ENCODE measurements at regions not wholly inside any gene's neighbourhood (a gene's known extent, or its start where the extent isn't known, plus 50 kb on each side); places are given as distances from the start of the nearest gene placed in this dataset.

DNA sequence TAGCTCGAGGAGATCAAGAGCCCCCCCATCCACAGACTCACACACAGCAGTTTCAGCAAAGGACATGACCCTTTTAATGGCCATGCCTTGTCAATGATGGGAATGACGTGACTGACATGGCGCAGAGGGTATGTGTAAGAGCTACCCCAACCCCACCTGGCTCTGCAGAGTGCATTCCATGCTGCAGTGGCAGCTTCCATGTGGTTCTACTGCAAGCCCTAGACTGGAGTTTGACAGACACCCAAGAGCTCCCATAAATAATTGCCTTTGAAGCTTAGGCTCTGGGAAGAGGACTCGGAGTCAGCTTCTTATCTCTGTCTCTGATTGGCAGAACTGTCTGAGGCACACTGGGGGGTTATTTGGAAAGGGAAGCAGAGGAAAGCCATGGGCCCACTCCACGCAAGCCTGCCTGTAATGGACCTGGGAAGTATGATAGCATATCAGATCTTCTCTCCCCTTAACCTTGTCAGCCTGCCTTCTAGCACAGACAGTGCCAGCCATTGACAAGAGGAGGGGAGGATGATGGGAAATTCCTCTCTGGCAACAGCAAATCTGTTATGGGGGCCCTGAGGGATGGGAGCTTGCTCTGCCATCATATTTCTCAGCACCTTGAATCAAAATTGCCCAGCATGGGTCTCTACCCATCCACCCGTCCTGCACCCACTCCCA lies 478.5 kb upstream of the PODXL start:
- no peak for DNase-seq (ENCODE audit: low read depth in 2 of 2)
- TF ChIP-seq, protein P1, sequence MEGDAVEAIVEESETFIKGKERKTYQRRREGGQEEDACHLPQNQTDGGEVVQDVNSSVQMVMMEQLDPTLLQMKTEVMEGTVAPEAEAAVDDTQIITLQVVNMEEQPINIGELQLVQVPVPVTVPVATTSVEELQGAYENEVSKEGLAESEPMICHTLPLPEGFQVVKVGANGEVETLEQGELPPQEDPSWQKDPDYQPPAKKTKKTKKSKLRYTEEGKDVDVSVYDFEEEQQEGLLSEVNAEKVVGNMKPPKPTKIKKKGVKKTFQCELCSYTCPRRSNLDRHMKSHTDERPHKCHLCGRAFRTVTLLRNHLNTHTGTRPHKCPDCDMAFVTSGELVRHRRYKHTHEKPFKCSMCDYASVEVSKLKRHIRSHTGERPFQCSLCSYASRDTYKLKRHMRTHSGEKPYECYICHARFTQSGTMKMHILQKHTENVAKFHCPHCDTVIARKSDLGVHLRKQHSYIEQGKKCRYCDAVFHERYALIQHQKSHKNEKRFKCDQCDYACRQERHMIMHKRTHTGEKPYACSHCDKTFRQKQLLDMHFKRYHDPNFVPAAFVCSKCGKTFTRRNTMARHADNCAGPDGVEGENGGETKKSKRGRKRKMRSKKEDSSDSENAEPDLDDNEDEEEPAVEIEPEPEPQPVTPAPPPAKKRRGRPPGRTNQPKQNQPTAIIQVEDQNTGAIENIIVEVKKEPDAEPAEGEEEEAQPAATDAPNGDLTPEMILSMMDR (IDR thresholded peaks at IDR 0.05; ENCODE audit: low read depth, low read length): no peak
- H3K4me3 ChIP-seq (replicated peaks in 1 of 2; ENCODE audit: low read depth in 2 of 2, low read length in 2 of 2): no peak overlapping the region

DNA sequence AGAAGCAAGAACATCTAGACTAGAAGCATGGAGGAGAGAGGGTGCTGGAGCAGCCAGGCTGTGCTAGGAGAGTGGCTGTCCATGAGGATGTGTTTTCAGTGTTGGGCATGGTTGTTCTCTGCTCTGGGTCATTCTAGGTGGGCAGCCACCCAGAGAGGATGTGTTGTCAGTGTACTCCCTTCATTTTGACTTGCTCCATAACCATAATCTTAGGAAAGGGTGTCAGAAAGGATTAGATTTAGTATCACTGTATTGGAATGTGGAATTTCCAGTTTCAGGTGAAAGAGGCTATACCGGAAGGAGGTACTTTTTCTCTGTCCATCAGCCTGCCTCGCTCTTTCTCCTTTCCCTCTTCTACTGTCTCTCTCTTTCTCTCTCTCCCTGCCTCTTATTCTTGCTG lies 474.5 kb upstream of the PODXL start:
- TF ChIP-seq, protein P1 (IDR thresholded peaks at IDR 0.05; ENCODE audit: low read depth, low read length): no peak
- no peak overlapping the region for H3K4me3 ChIP-seq (replicated peaks in 1 of 2; ENCODE audit: low read depth in 2 of 2, low read length in 2 of 2)
- no peak for DNase-seq (ENCODE audit: low read depth in 2 of 2)

DNA sequence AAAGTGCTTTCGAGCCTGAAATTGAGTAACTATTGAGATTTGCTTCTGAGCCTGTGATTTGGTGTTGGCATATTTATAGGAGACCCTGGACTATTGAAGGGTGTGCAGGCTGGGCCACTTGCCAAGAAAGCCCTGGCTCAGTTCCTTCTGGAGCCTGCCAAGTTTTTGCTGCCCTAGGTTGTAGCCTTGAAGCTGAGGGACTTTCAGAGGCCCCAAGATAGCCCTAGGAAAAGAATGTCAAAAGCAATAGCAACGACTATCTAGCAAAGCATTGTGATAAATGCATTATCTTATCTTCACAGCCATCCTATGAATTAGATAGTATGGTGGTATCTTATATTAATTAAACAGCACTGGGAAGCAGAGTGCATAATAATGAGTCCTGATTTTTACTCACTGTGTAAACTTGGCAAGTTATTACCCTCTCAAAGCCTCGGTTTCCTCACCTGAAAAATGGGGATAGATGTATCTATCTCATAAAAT lies 473.7 kb upstream of the PODXL start:
- TF ChIP-seq, protein P1 (IDR thresholded peaks at IDR 0.05; ENCODE audit: low read depth, low read length): no peak
- peak in 1 of 2 donors; percentile 37 for DNase-seq (ENCODE audit: low read depth in 2 of 2)
- no peak overlapping the region for H3K4me3 ChIP-seq (replicated peaks in 1 of 2; ENCODE audit: low read depth in 2 of 2, low read length in 2 of 2)

DNA sequence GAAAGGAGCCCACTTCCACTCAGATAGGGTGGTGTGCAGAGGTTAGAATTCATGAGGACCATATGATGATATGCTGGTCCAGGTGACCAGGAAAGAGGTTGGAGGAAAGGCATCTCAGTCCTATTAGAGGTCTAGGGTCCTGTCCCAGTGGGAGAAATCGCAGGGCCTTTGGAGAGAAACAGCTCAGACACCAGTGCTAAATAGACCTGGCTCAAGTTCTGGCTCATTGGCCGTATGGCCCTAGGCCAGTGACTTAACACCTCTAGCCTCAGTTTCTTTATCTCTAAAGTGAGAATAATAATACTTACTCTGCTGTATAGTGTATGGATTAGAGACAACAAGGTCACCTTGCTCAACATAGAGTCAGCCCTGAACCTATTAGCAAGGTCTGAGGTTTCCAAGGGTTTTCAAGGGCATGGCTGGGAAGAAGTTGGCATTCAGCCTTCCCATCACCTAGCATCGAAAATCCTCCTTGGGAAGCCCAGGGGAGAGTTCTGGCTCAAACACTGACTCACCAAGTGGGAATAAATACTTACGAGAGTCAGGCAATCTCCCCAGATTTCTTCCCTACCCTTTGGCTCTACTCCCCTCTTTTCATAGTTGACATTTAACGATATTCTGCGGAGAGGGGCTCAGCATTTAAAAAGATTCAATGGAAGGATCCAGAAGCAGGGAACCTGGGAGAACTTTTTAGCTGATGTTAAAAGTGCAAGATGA lies 473.1 kb upstream of the PODXL start:
- DNase-seq (ENCODE audit: low read depth in 2 of 2): no peak
- H3K4me3 ChIP-seq (replicated peaks in 1 of 2; ENCODE audit: low read depth in 2 of 2, low read length in 2 of 2): no peak overlapping the region
- TF ChIP-seq, protein P1 (IDR thresholded peaks at IDR 0.05; ENCODE audit: low read depth, low read length): no peak

DNA sequence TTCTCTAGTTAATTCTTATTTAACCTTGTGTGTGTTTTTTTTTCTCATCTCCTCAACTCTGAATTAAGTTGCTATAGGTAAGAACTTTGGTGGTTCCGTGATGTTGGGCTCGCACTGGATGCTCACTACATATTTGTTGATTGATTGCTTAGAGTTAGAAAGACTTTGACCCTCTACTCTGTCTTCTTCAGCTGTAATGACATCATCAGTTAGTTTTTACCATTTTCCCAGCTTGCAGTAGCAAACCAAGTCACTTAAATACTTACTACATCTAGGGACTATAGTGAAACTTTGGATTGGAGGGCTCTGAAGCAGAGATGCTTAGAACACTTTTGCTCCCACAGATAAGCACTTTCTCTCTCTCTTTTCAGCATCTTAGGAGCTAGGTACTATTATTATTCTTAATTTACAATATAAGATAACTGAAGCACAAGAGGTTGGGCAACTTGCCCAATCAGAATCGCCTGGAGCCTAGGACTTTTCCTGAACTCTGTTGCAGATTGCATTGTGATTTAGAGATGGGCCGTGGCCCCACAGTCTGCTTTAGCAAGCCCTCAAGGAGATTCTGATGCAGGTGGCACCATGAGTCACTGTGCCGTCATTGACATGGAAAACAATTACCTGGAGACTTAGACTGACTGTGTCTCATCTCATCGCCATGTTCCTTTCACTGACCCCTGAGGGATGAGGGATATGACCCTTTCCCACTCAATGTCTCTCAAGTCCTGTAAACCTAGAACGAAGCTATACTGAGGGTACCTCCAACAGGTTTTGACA lies 471.9 kb upstream of the PODXL start:
- TF ChIP-seq, protein P1 (IDR thresholded peaks at IDR 0.05; ENCODE audit: low read depth, low read length): no peak
- no peak for DNase-seq (ENCODE audit: low read depth in 2 of 2)
- no peak overlapping the region for H3K4me3 ChIP-seq (replicated peaks in 1 of 2; ENCODE audit: low read depth in 2 of 2, low read length in 2 of 2)

DNA sequence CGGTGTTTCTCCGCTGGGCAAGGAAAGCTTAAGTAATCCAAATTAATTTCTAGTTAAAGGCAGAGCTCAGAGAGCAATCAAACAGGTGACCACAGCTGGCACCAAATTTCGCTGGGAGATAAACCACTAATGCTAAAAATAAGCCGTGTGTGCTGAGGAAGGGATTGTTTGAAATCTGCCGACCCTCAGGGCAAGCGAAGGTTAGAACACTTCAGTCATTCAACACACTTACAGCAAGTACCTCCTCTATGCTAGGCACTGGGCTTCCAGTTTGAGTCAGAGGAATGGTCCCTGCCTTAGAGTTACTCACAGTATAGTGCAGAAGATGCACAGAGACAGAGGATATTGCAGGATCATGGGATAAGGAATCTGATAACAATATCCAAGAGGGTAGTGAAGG lies 467.9 kb upstream of the PODXL start:
- TF ChIP-seq, protein P1 (IDR thresholded peaks at IDR 0.05; ENCODE audit: low read depth, low read length): no peak
- no peak for DNase-seq (ENCODE audit: low read depth in 2 of 2)
- no peak overlapping the region for H3K4me3 ChIP-seq (replicated peaks in 1 of 2; ENCODE audit: low read depth in 2 of 2, low read length in 2 of 2)

All from cardiac fibroblast (primary cell).